CD4-positive, alpha-beta T cell treated with Interleukin-10 for 1 hour (primary cell): ENCODE measurements at regions not wholly inside any gene's neighbourhood (a gene's known extent, or its start where the extent isn't known, plus 50 kb on each side); places are given as distances from the start of the nearest gene placed in this dataset.

Experiments used
- DNase-seq: peaks from one replicate; pipeline ENCODE4 v3.0.0-alpha.2; 2020

- no peak for DNase-seq
These were observed 105.3 kb downstream of the FOXL1 start for GRCh38 chr16:86683441-86684194.

GRCh38 chr16:86685076-86685475 is 106.7 kb downstream of the FOXL1 start:
- DNase-seq, result no peak

GRCh38 chr16:86690970-86691369 is 112.6 kb downstream of the FOXL1 start:
- no peak for DNase-seq

- no peak for DNase-seq
These were observed 114.1 kb downstream of the FOXL1 start for GRCh38 chr16:86692426-86692825.

- DNase-seq, result no peak
These were observed 114.7 kb downstream of the FOXL1 start for GRCh38 chr16:86693033-86693432.

- no peak for DNase-seq
These were observed 119.4 kb downstream of the FOXL1 start for GRCh38 chr16:86697715-86698114.

GRCh38 chr16:86700046-86700945 is 121.9 kb downstream of the FOXL1 start:
- no peak for DNase-seq

- DNase-seq, result no peak
These were observed 123.1 kb downstream of the FOXL1 start for GRCh38 chr16:86701286-86701975.

GRCh38 chr16:86702824-86703588 is 124.7 kb downstream of the FOXL1 start:
- DNase-seq, result no peak

GRCh38 chr16:86704516-86704915 is 126.2 kb downstream of the FOXL1 start:
- no peak for DNase-seq

- no peak for DNase-seq
These were observed 128.4 kb downstream of the FOXL1 start for GRCh38 chr16:86706726-86707125.

GRCh38 chr16:86707171-86707570 is 128.8 kb downstream of the FOXL1 start:
- DNase-seq, result no peak

GRCh38 chr16:86707581-86707980 is 129.2 kb downstream of the FOXL1 start:
- no peak for DNase-seq

GRCh38 chr16:86708431-86708830 is 130.1 kb downstream of the FOXL1 start:
- no peak for DNase-seq

GRCh38 chr16:86709103-86709502 is 130.8 kb downstream of the FOXL1 start:
- DNase-seq, result no peak

- no peak for DNase-seq
These were observed 131.7 kb downstream of the FOXL1 start for GRCh38 chr16:86709902-86710601.

- DNase-seq, result no peak
These were observed 132.2 kb downstream of the FOXL1 start for GRCh38 chr16:86710602-86710950.

- DNase-seq, result no peak
These were observed 134.0 kb downstream of the FOXL1 start for GRCh38 chr16:86712158-86713009.

GRCh38 chr16:86713021-86713631 is 134.8 kb downstream of the FOXL1 start:
- no peak for DNase-seq

GRCh38 chr16:86714166-86714565 is 135.8 kb downstream of the FOXL1 start:
- no peak for DNase-seq

GRCh38 chr16:86716649-86717048 is 138.3 kb downstream of the FOXL1 start:
- DNase-seq, result no peak
